HG03565 (cell line): ENCODE measurements at regions not wholly inside any gene's neighbourhood (a gene's known extent, or its start where the extent isn't known, plus 50 kb on each side); places are given as distances from the start of the nearest gene placed in this dataset.
"Not testable (repeated sequence)": the region's sequence is repeated elsewhere in the genome, so short reads cannot be mapped to it uniquely, and the experiment has no call there.

Experiments used
- ATAC-seq: cut with Tn5 transposase; IDR thresholded peaks from one replicate; pipeline ENCODE4 v1.9.1; 2021; ENCODE audit warnings: mild to moderate bottlenecking, moderate library complexity; ENCODE audit not compliant: unreplicated experiment

- no peak for ATAC-seq
Measured at GRCh38 chr14:23694949-23695663, 58.9 kb downstream of the DHRS2 start.

DNA sequence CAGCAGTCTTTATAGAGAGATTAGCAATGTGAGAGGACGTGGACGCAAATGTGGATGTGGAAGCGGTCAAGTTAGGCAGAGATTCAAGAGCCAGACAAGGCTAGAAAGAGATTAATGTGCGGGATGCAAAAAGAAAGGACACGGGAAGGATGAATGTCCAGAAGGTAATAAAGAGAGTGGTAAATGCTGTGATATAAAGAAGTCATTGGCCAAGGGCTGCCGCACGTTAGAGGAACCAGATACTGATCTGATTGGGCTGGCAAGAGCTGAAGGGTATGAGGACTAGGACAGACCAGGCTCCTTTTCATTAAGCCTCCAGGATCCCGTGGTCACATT, 59.5 kb downstream of the DHRS2 start:
- no peak for ATAC-seq

GRCh38 chr14:23696701-23697239, 60.6 kb downstream of the DHRS2 start:
- ATAC-seq = no peak

GRCh38 chr14:23697680-23698079, 61.5 kb downstream of the DHRS2 start:
- no peak for ATAC-seq

DNA sequence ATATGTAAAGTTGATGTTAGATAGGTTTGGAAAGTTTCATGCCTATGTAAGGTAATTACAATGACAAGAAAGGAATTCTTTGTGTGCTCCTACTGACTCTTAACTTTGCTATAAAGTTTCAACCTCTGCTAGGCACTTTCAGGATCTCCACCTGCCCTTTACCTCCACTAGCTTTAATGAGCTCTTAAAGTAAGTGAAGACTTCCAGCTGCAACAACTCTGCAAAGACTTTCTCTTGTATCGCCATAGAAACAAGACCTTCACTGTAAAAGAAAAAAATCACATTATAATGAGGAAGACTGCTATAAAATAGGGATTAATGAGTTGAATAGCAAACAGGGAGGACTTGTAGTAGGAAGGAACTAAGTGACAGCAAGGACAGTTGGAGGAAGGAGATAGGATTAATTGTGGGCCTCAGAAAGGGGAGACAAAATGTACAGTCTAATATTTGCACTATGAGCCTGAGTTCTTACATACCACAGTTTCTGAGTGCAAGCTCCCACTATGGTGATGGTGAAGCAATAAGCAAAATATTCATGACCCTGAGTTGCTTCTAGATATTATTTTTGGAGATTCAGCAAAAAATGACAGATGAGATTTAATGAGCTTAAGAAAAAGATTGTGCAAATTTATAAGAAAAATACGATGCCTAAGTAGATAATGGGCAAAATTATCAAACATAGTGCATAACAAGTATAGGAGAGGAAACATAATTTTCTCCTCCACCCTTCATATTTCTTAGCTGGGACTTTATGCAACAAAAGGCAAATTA, 66.7 kb downstream of the DHRS2 start:
- ATAC-seq = no peak

GRCh38 chr14:23704890-23705289, 68.7 kb downstream of the DHRS2 start:
- no peak for ATAC-seq

DNA sequence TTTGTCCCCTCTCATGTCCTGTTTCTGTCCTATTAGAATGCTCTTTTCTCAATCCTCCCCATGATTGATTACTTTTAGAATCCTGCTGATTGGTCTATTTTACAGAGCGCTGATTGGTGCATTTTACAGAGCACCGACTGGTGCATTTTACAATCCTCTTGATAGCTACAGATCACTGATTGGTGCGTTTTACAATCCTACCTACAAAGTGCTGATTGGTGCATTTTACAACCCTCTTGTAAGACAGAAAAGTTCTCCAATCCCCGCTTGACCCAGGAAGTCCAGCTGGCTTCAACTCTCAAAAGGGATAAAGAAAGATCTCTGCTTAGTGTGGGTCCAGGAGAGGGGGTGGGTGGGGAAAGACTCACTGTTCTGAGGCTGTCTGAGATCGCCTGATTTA, 71.3 kb downstream of the DHRS2 start:
- ATAC-seq = no peak

- ATAC-seq = no peak
Measured at GRCh38 chr14:23708343-23708742, 72.2 kb downstream of the DHRS2 start.

- no peak for ATAC-seq
Measured at GRCh38 chr14:23709923-23710322, 73.8 kb downstream of the DHRS2 start.

GRCh38 chr14:23712287-23712686, 76.1 kb downstream of the DHRS2 start:
- no peak for ATAC-seq

DNA sequence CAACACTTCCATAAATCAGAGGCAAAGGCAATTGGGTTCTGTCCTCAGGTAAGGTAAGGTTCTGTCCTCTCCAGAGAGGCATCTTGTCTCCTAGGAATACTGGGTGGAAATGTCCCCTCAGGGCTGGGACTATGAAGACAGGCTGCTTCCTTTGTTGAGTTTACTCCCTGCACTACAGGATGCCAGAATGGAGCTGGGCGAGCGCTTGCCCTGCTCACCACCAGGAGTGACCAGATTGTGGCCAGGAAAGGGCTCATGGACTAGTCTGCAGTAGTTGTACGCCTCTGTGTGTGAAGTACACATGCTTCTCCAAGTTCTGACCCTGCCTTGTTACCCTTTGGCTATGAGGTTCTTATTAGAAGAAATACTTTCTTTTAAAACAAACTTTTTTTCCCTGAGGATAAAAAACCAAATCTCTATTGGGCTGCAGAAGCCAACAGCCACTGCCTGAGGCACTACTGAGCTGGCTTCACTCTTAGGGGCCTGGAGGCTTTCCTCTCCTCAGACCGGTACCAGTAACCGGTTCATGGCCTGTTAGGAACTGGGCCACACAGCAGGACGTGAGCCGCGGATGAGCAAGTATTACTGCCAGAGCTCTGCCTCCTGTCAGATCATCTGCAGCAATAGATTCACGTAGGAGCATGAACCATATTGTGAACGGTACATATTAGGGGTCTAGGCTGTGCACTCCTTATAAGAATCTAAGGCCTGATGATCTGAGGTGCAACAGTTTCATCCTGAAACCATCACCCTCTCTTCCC, 83.2 kb downstream of the DHRS2 start:
- no peak for ATAC-seq

DNA sequence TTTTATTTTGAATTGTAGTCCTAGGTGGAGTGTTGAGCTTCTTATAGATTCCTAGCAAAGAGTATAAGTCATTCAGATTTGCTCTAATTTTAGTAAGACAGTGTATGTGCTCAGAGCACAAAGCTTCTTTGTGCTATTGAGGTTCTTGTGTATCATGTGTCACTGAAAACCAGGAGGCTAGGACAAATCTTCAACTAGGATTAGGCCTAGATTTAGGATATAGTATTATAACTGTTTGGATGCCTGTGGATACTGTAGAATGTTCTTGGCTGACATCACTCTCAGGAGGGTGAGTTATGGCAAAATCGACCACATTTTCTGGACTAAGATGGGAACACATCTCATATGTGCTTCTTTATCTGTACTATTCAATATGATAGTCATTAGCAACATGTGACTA, 86.5 kb downstream of the DHRS2 start:
- no peak for ATAC-seq

DNA sequence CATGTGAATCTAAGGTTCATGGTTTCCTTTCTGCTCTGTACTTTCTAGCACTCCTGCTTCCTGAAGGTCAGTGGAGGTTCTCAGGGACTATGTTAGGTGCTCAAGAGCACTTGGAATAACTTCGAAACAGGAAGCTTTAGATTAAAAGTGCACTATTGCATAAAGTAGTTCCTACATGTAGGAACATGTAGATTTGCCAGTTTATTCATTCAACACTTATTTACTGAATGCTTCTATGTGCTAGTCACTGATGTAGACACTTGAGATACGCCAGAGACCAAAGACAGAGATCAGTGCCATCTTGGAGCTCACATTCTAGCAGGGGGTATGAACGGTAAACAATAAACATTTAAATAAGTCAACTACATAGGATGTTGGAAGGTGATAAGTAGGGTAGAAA, 87.7 kb downstream of the DHRS2 start:
- ATAC-seq = no peak

- ATAC-seq = no peak
Measured at GRCh38 chr14:23725528-23725927, 89.4 kb downstream of the DHRS2 start.

DNA sequence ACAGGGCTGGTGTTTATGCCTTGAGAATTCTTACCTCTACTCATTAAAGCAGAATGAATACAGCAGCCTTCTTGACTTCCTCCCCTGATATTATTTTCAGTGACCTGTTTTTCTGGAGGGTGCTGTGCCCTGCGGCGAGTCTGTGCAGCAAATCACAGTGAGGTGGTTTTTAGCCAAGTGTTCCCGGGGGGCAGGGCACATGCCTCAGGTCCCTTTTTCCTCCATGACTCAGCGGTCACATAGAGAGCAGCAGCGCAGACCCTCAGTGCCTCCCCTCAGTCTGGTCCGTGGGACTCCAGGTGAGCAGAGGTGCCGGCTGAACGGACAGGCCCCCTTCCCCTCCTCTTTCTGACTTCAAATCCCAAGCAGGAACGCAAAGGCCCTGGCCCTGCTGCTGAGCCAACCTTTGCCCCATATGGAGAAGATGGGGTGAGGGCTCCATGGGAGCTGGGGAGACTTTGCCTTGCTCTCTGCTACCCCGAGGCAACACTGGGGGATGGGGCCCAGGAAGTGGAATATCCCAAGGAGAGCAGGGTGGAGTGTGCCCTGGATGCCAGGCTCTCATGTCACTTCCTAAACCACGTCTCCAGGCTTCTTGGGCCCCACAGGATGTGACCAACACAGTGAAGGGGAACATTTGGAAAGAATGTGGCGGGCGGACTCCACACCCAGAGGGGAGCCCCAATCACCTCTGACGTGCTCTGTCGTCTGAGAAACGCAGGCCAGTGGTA, 90.0 kb downstream of the DHRS2 start:
- no peak for ATAC-seq

DNA sequence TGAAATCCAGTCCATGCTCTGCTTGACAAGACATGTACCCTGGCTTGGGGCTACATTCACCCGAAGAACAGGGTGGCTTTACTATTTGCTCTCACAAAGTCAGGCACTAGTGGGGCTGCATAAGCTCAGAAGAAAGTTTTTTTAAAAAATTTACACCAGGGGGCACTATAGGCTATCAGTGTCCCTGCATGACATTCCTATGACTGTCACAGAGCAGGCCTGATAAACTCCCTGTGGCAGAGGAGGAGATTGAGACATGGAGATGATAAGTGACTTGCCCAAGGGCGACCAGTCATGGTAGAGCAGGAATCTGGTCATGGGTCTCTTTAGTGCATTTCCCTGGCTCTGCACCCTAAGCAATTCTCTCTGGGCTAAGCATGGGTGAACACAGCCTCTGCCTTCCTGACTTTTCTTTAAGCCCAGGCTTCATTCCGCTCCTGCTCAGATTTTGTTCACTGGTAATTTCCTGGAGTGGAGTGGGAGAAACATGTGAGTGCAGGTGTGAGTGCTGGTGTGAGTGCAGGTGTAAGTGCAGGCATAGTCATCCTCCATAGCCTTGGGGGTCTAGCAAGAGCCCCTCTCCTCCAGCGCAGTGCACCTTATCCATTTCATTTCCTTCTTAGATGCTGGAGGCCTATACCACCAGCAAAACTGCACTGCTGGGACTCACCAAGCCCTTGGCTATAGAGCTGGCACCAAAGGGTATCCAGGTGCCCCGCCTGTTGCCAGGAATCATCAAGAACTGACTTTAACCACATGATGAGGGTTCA, 91.6 kb downstream of the DHRS2 start:
- no peak for ATAC-seq

- ATAC-seq = no peak
Measured at GRCh38 chr14:23728791-23729190, 92.6 kb downstream of the DHRS2 start.

GRCh38 chr14:23729720-23730387, 93.7 kb downstream of the DHRS2 start:
- ATAC-seq = no peak

- no peak for ATAC-seq
Measured at GRCh38 chr14:23735394-23735793, 99.2 kb downstream of the DHRS2 start.

DNA sequence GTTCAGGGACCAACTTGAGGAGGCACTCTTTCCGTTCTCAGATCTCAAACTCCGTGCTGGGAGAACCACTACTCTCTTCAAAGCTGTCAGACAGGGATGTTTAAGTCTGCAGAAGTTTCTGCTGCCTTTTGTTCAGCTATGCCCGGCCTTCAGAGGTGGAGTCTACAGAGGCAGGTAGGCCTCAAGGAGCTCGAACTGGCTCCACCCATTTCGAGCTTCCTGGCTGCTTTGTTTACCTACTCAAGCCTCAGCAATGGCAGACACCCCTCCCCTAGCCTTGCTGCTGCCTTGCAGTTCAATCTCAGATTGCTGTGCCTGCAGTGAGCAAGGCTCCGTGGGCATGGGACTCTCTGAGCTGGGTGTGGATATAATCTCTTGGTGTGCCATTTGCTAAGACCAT, 108.2 kb downstream of the DHRS2 start:
- ATAC-seq = not testable (repeated sequence)
